ENCODE measurements at regions not wholly inside any gene's neighbourhood (a gene's known extent, or its start where the extent isn't known, plus 50 kb on each side); places are given as distances from the start of the nearest gene placed in this dataset.

DNA sequence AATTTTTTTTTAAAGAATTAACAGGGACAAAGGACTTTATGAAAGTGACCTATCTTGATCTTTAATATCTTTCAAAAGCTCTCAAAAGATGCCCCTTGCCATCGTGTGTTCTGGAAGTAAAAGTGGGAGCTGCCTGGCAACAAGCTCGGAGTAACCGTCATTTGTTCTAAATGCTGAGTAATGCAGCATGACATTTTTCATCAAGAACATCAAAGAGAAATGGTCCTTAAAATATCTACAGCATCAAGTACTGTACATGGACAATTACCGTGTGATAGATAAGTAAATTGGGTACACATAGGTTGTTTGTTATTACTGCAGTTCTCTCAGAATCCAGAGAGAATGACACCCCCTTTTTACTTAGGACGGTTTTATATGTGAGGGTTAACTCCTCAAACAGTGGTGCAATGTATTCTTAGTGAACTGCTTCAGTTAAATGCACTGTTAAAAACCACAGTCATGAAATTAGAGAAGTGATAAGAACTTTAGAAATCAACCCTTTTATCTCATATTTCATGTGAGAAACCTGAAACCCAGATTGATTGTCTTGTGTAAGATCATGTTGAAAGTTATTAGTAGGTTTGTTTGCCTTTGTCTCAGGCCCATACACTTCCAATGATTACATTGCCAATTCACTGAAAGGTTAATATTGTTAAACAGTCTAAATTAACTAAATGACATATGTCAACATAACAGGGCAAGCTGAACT, 90.6 kb upstream of the HNMT start:
- ChIA-PET CTCF (no interaction called here), POLR2A (no interaction called here)
- Histone ChIP-seq H3K36me3 (ENCODE audit: insufficient read depth, low read length) (no peaks in the 10 kb centered on the region), H3K4me1 (ENCODE audit: insufficient read depth, low read length) (no peaks in the 10 kb centered on the region), H3K4me3 (ENCODE audit: low read length) (no peak overlapping the region), H3K27ac (ENCODE audit: low read depth, low read length) (no peak overlapping the region), H3K27me3 (ENCODE audit: insufficient read depth, low read length, poor library complexity, severe bottlenecking) (no peaks in the 10 kb centered on the region), H3K9me3 (ENCODE audit: low read length) (no peaks in the 10 kb centered on the region)
- H3K27ac Mint-ChIP-seq, result no peak overlapping the region
- H3K4me3 Mint-ChIP-seq, result no peak overlapping the region
- peaks cover 0 to 16% of the 10 kb centered on the region in 2 donors for H3K27me3 Mint-ChIP-seq
- H3K36me3 Mint-ChIP-seq, result no peaks in the 10 kb centered on the region
- DNase-seq, result no peak
- no peaks in the 10 kb centered on the region for H3K4me1 Mint-ChIP-seq
- H3K9me3 Mint-ChIP-seq, result no peaks in the 10 kb centered on the region

GRCh38 chr2:137879121-137879520, 85.2 kb upstream of the HNMT start:
- H3K27ac ChIP-seq (ENCODE audit: low read depth, low read length), result no peak overlapping the region
- ChIA-PET POLR2A (no interaction called here), CTCF (no interaction called here)
- H3K27me3 ChIP-seq (ENCODE audit: insufficient read depth, low read length, poor library complexity, severe bottlenecking), result no peaks in the 10 kb centered on the region
- Mint-ChIP-seq H3K27ac (no peak overlapping the region), H3K27me3 (peaks cover 3 to 5% of the 10 kb centered on the region in 2 donors), H3K4me3 (no peak overlapping the region), H3K36me3 (no peaks in the 10 kb centered on the region), H3K9me3 (peaks cover 0 to 2% (median 0%) of the 10 kb centered on the region in 5 donors), H3K4me1 (no peaks in the 10 kb centered on the region)
- no peaks in the 10 kb centered on the region for H3K9me3 ChIP-seq (ENCODE audit: low read length)
- no peak overlapping the region for H3K4me3 ChIP-seq (ENCODE audit: low read length)
- no peaks in the 10 kb centered on the region for H3K4me1 ChIP-seq (ENCODE audit: insufficient read depth, low read length)
- H3K36me3 ChIP-seq (ENCODE audit: insufficient read depth, low read length), result no peaks in the 10 kb centered on the region
- DNase-seq, result no peak

GRCh38 chr2:137881711-137882110, 82.6 kb upstream of the HNMT start:
- Mint-ChIP-seq H3K4me3 (no peak overlapping the region), H3K27me3 (peaks cover 0 to 3% of the 10 kb centered on the region in 2 donors), H3K4me1 (no peaks in the 10 kb centered on the region), H3K27ac (no peak overlapping the region), H3K36me3 (no peaks in the 10 kb centered on the region), H3K9me3 (peaks cover 0 to 2% (median 0%) of the 10 kb centered on the region in 5 donors)
- ChIA-PET POLR2A (no interaction called here), CTCF (no interaction called here)
- no peaks in the 10 kb centered on the region for H3K9me3 ChIP-seq (ENCODE audit: low read length)
- H3K36me3 ChIP-seq (ENCODE audit: insufficient read depth, low read length), result no peaks in the 10 kb centered on the region
- no peak overlapping the region for H3K4me3 ChIP-seq (ENCODE audit: low read length)
- DNase-seq, result no peak
- no peaks in the 10 kb centered on the region for H3K27me3 ChIP-seq (ENCODE audit: insufficient read depth, low read length, poor library complexity, severe bottlenecking)
- no peak overlapping the region for H3K27ac ChIP-seq (ENCODE audit: low read depth, low read length)
- no peaks in the 10 kb centered on the region for H3K4me1 ChIP-seq (ENCODE audit: insufficient read depth, low read length)

- Mint-ChIP-seq H3K4me3 (no peak overlapping the region), H3K4me1 (no peaks in the 10 kb centered on the region), H3K9me3 (peaks cover 0 to 2% (median 0%) of the 10 kb centered on the region in 5 donors), H3K36me3 (no peaks in the 10 kb centered on the region), H3K27ac (no peak overlapping the region), H3K27me3 (peaks cover 0 to 6% of the 10 kb centered on the region in 2 donors)
- ChIA-PET POLR2A (no interaction called here), CTCF (no interaction called here)
- H3K27me3 ChIP-seq (ENCODE audit: insufficient read depth, low read length, poor library complexity, severe bottlenecking), result no peaks in the 10 kb centered on the region
- no peaks in the 10 kb centered on the region for H3K4me1 ChIP-seq (ENCODE audit: insufficient read depth, low read length)
- no peak overlapping the region for H3K27ac ChIP-seq (ENCODE audit: low read depth, low read length)
- DNase-seq, result no peak
- H3K9me3 ChIP-seq (ENCODE audit: low read length), result no peaks in the 10 kb centered on the region
- no peak overlapping the region for H3K4me3 ChIP-seq (ENCODE audit: low read length)
- H3K36me3 ChIP-seq (ENCODE audit: insufficient read depth, low read length), result no peaks in the 10 kb centered on the region
Observed at GRCh38 chr2:137886083-137886831, 78.0 kb upstream of the HNMT start.

DNA sequence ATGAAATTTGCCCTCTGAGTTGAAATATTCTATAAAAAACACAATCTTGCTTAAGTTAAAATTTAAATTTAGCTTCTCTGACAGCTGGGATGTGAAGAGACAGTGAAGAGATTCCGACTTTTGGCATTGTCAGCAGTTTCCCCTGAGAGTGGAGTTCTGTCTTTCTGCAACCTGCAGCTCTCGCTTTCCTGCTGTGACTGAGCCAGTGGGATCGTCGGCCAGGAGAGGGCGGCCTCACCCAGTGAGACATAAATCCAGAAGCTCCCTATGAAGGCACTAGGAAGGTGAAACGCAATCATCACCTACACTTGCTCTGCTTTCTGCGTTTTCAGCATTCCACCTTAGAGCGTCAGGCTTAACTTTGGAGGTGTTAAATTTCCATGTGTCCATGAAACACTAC, 75.4 kb upstream of the HNMT start:
- H3K27me3 ChIP-seq (ENCODE audit: insufficient read depth, low read length, poor library complexity, severe bottlenecking), result no peaks in the 10 kb centered on the region
- no peaks in the 10 kb centered on the region for H3K4me1 ChIP-seq (ENCODE audit: insufficient read depth, low read length)
- no peak for DNase-seq
- Mint-ChIP-seq H3K4me3 (no peak overlapping the region), H3K4me1 (no peaks in the 10 kb centered on the region), H3K27me3 (peaks cover 0 to 5% of the 10 kb centered on the region in 2 donors), H3K9me3 (no peaks in the 10 kb centered on the region), H3K27ac (no peak overlapping the region), H3K36me3 (no peaks in the 10 kb centered on the region)
- H3K4me3 ChIP-seq (ENCODE audit: low read length), result no peak overlapping the region
- H3K27ac ChIP-seq (ENCODE audit: low read depth, low read length), result no peak overlapping the region
- ChIA-PET POLR2A (no interaction called here), CTCF (no interaction called here)
- no peaks in the 10 kb centered on the region for H3K36me3 ChIP-seq (ENCODE audit: insufficient read depth, low read length)
- H3K9me3 ChIP-seq (ENCODE audit: low read length), result no peaks in the 10 kb centered on the region

DNA sequence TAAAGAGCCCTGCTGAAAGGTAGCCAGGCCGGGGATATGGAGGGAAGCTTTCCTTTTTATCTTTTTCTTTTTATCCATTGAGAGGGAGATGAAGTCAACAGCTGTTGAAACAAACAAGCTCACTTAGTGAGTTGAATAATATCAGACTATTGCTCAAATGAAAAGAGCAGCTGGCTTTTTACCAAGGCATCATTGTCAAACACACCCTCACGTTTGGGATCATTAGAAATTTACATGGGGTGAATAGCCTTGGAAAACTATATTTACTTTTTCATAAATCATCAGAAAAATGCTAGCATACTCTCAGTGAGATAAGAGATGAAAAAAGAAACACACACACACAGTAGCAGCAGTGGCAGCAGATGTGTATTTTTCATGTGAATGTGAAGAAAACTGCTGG, 71.5 kb upstream of the HNMT start:
- ChIA-PET POLR2A (no interaction called here), CTCF (no interaction called here)
- no peak for DNase-seq
- Histone ChIP-seq H3K27ac (ENCODE audit: low read depth, low read length) (no peak overlapping the region), H3K9me3 (ENCODE audit: low read length) (no peaks in the 10 kb centered on the region), H3K4me3 (ENCODE audit: low read length) (no peak overlapping the region), H3K4me1 (ENCODE audit: insufficient read depth, low read length) (no peaks in the 10 kb centered on the region), H3K36me3 (ENCODE audit: insufficient read depth, low read length) (no peaks in the 10 kb centered on the region), H3K27me3 (ENCODE audit: insufficient read depth, low read length, poor library complexity, severe bottlenecking) (no peaks in the 10 kb centered on the region)
- Mint-ChIP-seq H3K4me3 (no peak overlapping the region), H3K36me3 (no peaks in the 10 kb centered on the region), H3K4me1 (no peaks in the 10 kb centered on the region), H3K27ac (no peak overlapping the region), H3K9me3 (no peaks in the 10 kb centered on the region), H3K27me3 (peaks cover 0 to 11% of the 10 kb centered on the region in 2 donors)

DNA sequence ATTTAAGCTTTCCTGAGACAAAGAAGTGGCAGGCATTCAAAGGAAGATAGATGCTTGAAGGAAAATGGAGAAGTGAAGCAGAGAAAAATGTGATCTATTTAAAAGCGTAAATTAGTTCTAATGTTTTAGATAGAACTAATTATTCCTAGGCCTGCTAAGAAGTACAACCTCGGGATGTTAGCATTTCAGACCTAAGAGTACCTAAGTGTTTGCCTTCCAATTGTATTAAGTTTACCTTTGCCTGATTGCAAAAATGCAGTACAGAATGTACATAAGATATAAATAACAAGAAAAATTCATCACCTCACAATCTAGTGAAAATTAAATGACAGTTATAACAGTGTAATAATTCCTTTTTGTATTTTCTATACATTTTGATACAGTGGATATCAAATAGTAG, 71.1 kb upstream of the HNMT start:
- no peaks in the 10 kb centered on the region for H3K27me3 ChIP-seq (ENCODE audit: insufficient read depth, low read length, poor library complexity, severe bottlenecking)
- H3K27ac ChIP-seq (ENCODE audit: low read depth, low read length), result no peak overlapping the region
- H3K4me1 Mint-ChIP-seq, result no peaks in the 10 kb centered on the region
- no peak overlapping the region for H3K27ac Mint-ChIP-seq
- H3K9me3 Mint-ChIP-seq, result no peaks in the 10 kb centered on the region
- H3K9me3 ChIP-seq (ENCODE audit: low read length), result no peaks in the 10 kb centered on the region
- ChIA-PET POLR2A (no interaction called here), CTCF (no interaction called here)
- no peak for DNase-seq
- H3K4me3 Mint-ChIP-seq, result no peak overlapping the region
- no peak overlapping the region for H3K4me3 ChIP-seq (ENCODE audit: low read length)
- H3K36me3 Mint-ChIP-seq, result no peaks in the 10 kb centered on the region
- H3K27me3 Mint-ChIP-seq, result peaks cover 0 to 11% of the 10 kb centered on the region in 2 donors
- H3K36me3 ChIP-seq (ENCODE audit: insufficient read depth, low read length), result no peaks in the 10 kb centered on the region
- H3K4me1 ChIP-seq (ENCODE audit: insufficient read depth, low read length), result no peaks in the 10 kb centered on the region

DNA sequence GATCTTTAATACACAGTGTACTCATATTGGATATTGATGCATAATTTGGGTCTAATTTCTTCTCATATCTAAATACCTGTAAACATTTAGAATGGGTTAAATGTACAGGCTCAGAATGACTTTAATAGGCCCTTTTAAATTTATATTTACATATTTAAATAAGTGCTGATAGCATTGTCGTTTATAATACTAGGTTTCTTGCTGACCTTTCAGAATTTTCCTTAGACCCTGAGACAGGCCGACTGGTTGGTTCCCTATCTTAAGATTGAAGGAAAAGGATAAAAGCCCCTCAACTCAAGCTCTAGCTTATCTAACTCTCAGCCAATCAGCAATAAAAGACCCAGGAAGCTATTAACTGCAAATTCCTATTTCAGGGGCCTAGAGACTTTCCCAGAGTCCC, 67.8 kb upstream of the HNMT start:
- no peaks in the 10 kb centered on the region for H3K36me3 Mint-ChIP-seq
- CTCF ChIA-PET, result no interaction called here

More for the DNA sequence above, 67.8 kb upstream of the HNMT start:
- Mint-ChIP-seq H3K27ac (no peak overlapping the region), H3K27me3 (peaks cover 0 to 8% of the 10 kb centered on the region in 2 donors), H3K9me3 (no peaks in the 10 kb centered on the region), H3K4me3 (no peak overlapping the region), H3K4me1 (no peaks in the 10 kb centered on the region)
- DNase-seq, result no peak
- POLR2A ChIA-PET, result no interaction called here
- H3K27me3 ChIP-seq (ENCODE audit: insufficient read depth, low read length, poor library complexity, severe bottlenecking), result no peaks in the 10 kb centered on the region
- no peaks in the 10 kb centered on the region for H3K4me1 ChIP-seq (ENCODE audit: insufficient read depth, low read length)
- H3K36me3 ChIP-seq (ENCODE audit: insufficient read depth, low read length), result no peaks in the 10 kb centered on the region
- no peaks in the 10 kb centered on the region for H3K9me3 ChIP-seq (ENCODE audit: low read length)
- H3K27ac ChIP-seq (ENCODE audit: low read depth, low read length), result no peak overlapping the region
- no peak overlapping the region for H3K4me3 ChIP-seq (ENCODE audit: low read length)

Measured in CD8-positive, alpha-beta memory T cell (primary cell).